ENCODE measurements at regions not wholly inside any gene's neighbourhood (a gene's known extent, or its start where the extent isn't known, plus 50 kb on each side); places are given as distances from the start of the nearest gene placed in this dataset.

DNA sequence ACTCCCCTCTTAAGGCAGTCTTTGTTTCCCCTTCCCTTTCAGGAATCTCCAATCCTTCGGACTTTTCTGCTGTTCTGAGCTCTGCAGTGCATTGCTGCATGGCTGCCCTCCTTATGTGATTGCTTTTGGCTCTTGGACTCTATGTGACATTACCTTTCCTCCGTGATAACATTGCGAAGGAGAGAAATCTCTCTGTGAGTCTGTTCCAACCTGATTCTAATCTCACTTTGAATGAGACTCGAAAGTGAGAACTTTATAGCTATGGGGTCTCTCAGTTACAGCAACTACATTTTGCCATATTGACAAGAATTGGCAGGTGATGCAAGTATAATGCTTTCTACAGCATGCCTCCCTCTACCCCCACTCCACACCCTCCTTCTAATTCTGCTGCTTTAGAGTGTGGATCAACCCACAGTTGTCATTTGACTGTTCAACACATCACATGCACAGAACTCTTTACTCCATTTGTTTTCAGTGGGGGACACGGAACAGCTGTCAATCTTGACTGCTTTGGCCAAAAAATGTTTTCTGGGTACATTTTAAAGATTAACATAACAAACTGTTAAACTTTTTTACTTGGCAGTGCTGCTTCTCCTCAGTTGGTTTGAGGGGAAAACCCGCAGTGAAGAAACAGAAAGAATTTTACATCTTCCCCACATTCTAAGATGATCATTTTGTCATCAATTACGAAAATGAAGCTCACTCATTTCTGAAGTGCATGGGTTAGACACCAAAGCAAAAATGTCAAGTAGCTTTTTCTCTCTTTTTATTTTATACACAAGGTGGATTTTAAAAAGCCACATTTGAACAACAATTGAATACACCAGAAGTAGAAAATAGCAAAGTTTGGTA is 125.5 kb upstream of the RMST start:
- DNase-seq = no peak
- peaks cover 7 to 25% (median 13%) of the 10 kb centered on the region in 5 donors for H3K27me3 Mint-ChIP-seq
- H3K36me3 Mint-ChIP-seq = no peaks in the 10 kb centered on the region
- no peak for ATAC-seq
- H3K4me1 Mint-ChIP-seq = no peaks in the 10 kb centered on the region
- POLR2A ChIA-PET = no interaction called here
- H3K4me3 Mint-ChIP-seq = no peak overlapping the region
- no peak overlapping the region for H3K27ac Mint-ChIP-seq
- no peaks in the 10 kb centered on the region for H3K9me3 Mint-ChIP-seq

DNA sequence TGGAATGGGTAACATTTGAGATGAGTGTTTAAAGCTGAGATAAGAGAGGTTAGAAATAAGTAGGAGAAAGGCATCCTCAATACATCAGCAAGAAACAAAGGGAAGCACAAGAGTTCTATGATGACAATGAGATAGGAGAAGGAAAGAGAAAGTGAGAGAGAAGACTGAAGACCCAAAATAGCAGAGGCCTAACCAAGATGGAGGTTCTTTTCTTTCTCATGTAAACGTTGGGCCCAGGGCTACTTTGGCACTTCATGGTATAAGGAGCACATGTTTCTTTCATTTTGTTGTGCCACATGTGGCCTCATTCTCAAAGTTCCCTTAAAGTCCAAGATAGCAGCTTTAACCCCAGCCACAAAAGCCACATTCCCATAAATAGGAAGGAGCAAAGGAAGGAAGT is 120.5 kb upstream of the RMST start:
- POLR2A ChIA-PET = no interaction called here
- no peak for ATAC-seq
- Mint-ChIP-seq H3K27ac (no peak overlapping the region), H3K27me3 (peaks cover 2 to 25% (median 13%) of the 10 kb centered on the region in 5 donors), H3K4me1 (no peaks in the 10 kb centered on the region), H3K36me3 (no peaks in the 10 kb centered on the region), H3K9me3 (no peaks in the 10 kb centered on the region), H3K4me3 (no peak overlapping the region)
- no peak for DNase-seq

DNA sequence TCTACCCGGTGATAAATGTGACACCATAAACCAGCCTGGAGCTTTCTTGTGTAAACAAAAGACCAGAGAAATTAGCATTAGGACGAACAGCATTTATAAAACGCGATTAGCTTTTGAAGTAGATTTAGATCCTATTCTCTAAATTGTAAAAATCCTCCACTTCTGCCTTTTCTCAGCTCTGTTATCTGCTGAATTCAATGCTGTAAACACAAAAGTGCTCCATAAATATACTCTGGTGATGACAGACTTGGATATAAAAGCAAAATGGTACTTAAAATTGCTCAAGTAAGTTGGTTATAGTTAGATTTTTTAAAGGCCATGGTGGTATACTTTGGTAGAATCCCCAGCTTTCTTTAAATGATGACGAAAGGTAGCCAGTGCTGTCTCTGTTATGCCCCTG is 114.6 kb upstream of the RMST start:
- H3K27me3 Mint-ChIP-seq = peaks cover 0 to 10% (median 0%) of the 10 kb centered on the region in 5 donors
- H3K4me3 Mint-ChIP-seq = no peak overlapping the region
- H3K27ac Mint-ChIP-seq = no peak overlapping the region
- no peaks in the 10 kb centered on the region for H3K4me1 Mint-ChIP-seq
- POLR2A ChIA-PET = no interaction called here
- H3K36me3 Mint-ChIP-seq = no peaks in the 10 kb centered on the region
- DNase-seq (no peak), ATAC-seq (no peak)
- peaks cover 0 to 10% (median 2%) of the 10 kb centered on the region in 9 donors for H3K9me3 Mint-ChIP-seq

DNA sequence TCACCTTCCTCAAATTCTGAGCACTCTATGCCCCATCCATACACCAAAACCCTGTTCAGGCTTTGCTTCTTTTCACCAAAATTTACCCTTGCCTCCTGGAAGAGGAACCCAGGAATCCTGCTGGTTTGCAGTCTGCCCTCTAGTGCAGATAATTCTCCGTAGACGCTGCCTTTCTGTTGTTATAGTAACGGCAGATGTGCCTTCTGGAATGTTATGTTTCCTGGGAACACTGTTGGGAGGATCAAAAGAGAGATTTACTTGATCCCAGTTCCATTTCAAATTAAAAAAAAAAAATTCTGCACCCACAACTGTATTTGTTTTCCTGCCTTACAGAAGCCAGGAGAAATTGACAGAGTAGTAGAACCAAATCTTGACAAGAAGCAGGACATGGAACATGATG is 104.2 kb upstream of the RMST start:
- ATAC-seq = no peak
- Mint-ChIP-seq H3K9me3 (peaks cover 0 to 11% (median 0%) of the 10 kb centered on the region in 9 donors), H3K27me3 (peaks cover 0 to 30% (median 7%) of the 10 kb centered on the region in 5 donors), H3K4me1 (no peaks in the 10 kb centered on the region), H3K4me3 (no peak overlapping the region), H3K27ac (no peak overlapping the region), H3K36me3 (peaks cover 0 to 6% (median 0%) of the 10 kb centered on the region in 3 donors)
- DNase-seq = no peak
- POLR2A ChIA-PET = no interaction called here

DNA sequence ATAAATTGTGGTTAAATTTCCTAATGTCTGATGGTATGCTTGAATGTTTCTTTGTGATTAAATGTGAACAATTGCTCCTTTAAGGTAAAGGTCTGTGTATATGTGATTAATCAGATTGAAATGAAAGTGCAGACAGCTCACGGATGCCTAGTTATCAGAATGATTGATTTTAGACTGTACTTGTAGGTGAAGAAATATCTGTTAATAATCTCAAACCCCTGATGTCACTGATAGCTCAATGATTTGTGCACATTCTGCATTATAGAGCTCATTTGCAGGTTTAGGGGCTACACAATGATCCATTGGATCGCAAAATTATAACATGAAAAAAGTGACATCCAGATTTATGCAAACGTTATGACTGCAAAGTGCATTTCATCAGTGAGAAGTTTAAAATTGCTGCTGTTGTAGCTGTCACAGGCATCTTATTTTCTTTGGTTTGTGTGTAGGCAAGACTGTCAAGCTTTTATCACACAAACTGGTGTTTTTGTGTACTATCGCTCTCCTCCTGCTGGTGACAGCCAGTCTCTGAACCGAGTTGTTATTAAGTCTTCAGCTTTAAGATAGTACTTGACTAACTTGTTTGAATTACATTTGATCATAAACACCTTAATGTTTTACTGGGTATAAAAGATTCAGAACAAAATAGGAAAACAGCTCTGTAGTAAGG is 103.4 kb upstream of the RMST start:
- Mint-ChIP-seq H3K9me3 (peaks cover 0 to 11% (median 0%) of the 10 kb centered on the region in 9 donors), H3K27ac (no peak overlapping the region), H3K36me3 (peaks cover 0 to 6% (median 0%) of the 10 kb centered on the region in 3 donors), H3K27me3 (peaks cover 0 to 30% (median 5%) of the 10 kb centered on the region in 5 donors), H3K4me1 (no peaks in the 10 kb centered on the region), H3K4me3 (no peak overlapping the region)
- ATAC-seq (no peak), DNase-seq (no peak)
- POLR2A ChIA-PET = no interaction called here

DNA sequence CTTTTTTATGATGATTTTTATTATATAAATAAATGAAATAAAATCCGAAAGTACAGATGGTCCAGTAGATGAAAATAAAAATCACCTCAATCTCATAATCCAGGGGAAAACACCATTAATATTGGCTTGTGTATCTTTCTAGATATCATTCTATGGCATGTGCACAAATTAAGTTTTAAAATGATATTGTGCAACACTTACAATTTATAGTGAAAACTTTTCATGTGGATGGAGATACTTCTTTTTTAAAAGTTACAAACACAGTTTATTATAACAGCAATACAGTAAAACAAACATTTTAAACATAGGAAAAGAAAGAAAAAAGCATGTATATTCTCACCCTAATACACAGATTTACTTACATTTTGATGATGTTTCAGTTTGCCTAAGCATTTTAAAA is 98.9 kb upstream of the RMST start:
- Mint-ChIP-seq H3K27me3 (peaks cover 0 to 33% (median 8%) of the 10 kb centered on the region in 5 donors), H3K9me3 (no peaks in the 10 kb centered on the region), H3K4me3 (no peak overlapping the region), H3K36me3 (no peaks in the 10 kb centered on the region), H3K27ac (no peak overlapping the region), H3K4me1 (no peaks in the 10 kb centered on the region)
- POLR2A ChIA-PET = no interaction called here
- no peak for ATAC-seq
- no peak for DNase-seq

DNA sequence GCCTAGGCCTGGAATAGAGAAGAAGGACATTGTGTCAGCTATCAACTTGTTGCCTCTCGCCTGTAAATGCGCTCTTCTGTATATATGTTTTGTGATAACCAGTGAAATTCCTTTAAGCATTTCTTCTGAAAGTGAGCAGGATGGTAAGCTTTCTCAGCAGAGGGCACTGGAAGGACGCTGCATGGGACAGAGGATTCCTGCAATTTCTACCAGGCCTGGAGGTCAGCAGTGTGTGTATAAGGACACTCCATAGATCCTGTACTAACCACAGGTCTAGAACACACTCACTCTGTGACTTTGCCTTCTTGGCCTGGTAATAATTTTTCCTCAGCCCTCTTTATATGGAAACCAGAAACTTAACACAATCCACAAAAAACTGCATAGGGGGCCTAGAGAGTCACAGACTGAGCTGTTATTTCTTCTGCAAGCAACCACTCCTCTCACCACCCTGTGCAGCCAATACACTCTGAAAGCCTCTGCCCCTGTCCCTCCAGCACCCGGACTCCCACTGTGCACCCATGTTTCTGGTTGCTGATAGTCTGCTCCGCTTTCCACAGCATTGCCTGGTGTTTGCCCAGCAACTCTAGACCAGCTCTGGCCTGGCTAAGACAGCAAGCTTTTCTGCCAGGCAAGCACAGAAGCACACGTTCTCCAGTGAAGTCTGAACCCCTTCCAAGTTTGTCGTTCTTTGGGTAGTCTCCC is 94.0 kb upstream of the RMST start:
- Mint-ChIP-seq H3K27me3 (peaks cover 1 to 19% (median 6%) of the 10 kb centered on the region in 5 donors), H3K36me3 (no peaks in the 10 kb centered on the region), H3K9me3 (peaks cover 0 to 1% (median 0%) of the 10 kb centered on the region in 9 donors), H3K27ac (peak overlapping the region in 1 of 10 donors; percentile 29), H3K4me1 (no peaks in the 10 kb centered on the region), H3K4me3 (no peak overlapping the region)
- POLR2A ChIA-PET = no interaction called here
- ATAC-seq (no peak), DNase-seq (no peak)

DNA sequence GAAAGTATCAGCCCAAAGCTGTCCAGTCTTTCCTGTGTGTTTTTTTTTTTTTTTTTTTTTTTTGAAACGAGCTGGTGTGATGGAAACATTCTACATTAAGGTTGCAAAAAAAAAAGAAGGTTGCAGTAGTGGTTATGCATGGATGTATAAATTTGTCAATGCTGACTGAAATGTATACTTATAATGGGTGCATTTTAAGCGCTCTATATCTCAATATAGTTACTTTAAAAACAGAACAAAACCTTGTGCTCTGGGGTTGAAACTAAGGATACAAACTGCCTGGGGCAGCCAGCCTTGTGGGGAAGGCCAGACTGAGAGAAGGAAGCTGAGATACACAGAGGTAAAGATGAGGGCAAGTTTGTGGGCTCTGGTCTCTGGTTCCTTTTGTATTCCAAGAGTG is 87.3 kb upstream of the RMST start:
- H3K36me3 Mint-ChIP-seq = no peaks in the 10 kb centered on the region
- no peak overlapping the region for H3K4me3 Mint-ChIP-seq
- POLR2A ChIA-PET = no interaction called here
- DNase-seq (no peak), ATAC-seq (no peak)
- no peak overlapping the region for H3K27ac Mint-ChIP-seq
- peaks cover 0 to 7% (median 2%) of the 10 kb centered on the region in 5 donors for H3K27me3 Mint-ChIP-seq
- H3K4me1 Mint-ChIP-seq = no peaks in the 10 kb centered on the region
- peaks cover 0 to 2% (median 0%) of the 10 kb centered on the region in 9 donors for H3K9me3 Mint-ChIP-seq

DNA sequence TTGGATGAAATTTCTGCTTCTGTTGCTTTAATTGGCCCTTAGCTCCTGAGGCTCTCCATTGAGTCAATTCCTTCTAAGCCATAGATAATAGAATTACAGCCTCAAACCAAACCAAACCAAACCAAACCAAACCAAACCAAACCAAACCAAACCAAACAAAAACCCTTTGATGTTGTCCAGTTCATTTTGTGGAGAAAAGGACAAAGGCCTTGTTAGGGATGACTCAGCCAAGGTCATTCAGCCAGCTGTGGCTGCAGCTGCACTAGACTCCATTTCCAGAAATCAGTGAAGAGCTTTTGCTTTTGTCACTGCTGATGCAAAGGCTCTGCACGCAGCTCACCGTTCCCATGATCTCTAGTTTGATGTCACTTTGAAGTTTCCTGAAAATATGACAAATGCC is 82.2 kb upstream of the RMST start:
- Mint-ChIP-seq H3K4me1 (no peaks in the 10 kb centered on the region), H3K27me3 (peaks cover 0 to 5% (median 3%) of the 10 kb centered on the region in 5 donors), H3K27ac (no peak overlapping the region), H3K9me3 (peaks cover 0 to 6% (median 0%) of the 10 kb centered on the region in 9 donors), H3K4me3 (no peak overlapping the region), H3K36me3 (no peaks in the 10 kb centered on the region)
- no peak for DNase-seq
- POLR2A ChIA-PET = no interaction called here
- ATAC-seq = no peak

DNA sequence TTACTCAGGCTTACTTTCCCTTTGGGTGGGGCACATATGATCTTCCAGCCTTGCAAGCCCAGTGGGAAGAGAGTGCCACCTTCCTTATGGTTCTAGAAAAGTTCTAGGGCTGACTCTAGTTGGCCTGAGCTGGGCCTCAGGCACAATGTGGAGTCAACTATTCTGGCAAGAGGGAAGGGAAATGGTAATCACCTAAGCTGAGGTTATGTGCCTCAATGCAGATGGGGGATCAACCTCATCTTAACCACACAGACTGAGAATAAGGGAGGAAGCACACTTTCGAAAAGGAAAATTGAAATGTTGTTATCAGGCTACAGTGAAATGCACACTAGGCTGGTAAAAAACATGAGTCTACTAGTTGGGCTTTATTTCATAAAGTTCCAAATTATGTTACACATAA is 77.5 kb upstream of the RMST start:
- Mint-ChIP-seq H3K4me3 (no peak overlapping the region), H3K9me3 (peaks cover 0 to 9% (median 0%) of the 10 kb centered on the region in 9 donors), H3K36me3 (no peaks in the 10 kb centered on the region), H3K4me1 (no peaks in the 10 kb centered on the region), H3K27ac (no peak overlapping the region), H3K27me3 (peaks cover 0 to 10% (median 3%) of the 10 kb centered on the region in 5 donors)
- ATAC-seq = no peak
- POLR2A ChIA-PET = interaction anchor here (0.6 kb wide), 1 partner anchor 13 kb away, joined by 6 read pairs; no protein-coding TSS in a partner anchor
- DNase-seq = no peak

DNA sequence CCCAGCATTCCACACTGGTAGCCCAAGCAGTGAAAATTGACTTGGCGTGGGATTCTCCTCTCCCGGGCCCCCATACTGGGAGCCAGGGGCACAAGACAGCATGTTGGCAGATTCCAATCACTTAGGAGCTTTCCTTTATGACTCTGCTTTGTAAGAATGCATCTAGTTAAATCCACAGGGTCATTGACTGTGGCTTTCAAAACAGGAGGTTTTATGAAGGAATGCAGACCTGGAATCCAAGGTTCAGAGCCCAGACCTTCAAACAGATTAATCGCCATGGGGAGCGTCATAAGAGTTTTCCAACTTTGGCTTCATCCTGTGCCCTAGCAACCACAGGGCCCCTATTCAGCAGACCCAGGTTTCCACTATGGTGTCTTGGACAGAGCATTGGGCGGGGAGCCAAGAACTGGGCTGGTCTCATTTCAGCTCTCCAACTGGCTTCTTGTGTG is 76.4 kb upstream of the RMST start:
- Mint-ChIP-seq H3K27ac (no peak overlapping the region), H3K4me1 (no peaks in the 10 kb centered on the region), H3K4me3 (no peak overlapping the region), H3K27me3 (peaks cover 0 to 10% (median 3%) of the 10 kb centered on the region in 5 donors), H3K36me3 (no peaks in the 10 kb centered on the region), H3K9me3 (peaks cover 0 to 9% (median 0%) of the 10 kb centered on the region in 9 donors)
- POLR2A ChIA-PET = no interaction called here
- DNase-seq = no peak
- ATAC-seq = no peak

DNA sequence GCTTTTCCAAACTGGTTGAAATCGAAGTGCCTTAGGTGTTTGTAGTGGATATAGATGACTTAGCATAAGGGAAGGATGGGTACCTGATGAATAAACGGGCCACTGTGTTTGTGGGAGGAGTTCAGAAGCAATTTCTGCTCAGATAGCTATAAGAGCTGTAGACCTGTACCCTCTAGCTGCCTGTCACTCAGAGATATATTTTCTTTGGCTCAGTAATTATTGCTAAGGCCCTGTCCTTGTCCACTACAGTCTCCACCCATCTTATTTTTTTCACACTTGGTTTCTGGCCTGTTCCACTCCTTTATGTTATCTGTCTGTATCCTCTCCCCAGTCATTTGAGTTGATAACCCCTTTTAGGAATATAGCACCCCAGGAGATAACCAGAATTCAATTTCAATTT is 74.8 kb upstream of the RMST start:
- POLR2A ChIA-PET = no interaction called here
- Mint-ChIP-seq H3K9me3 (peaks cover 0 to 6% (median 0%) of the 10 kb centered on the region in 9 donors), H3K27me3 (peaks cover 2 to 13% (median 3%) of the 10 kb centered on the region in 5 donors), H3K27ac (no peak overlapping the region), H3K36me3 (no peaks in the 10 kb centered on the region), H3K4me1 (no peaks in the 10 kb centered on the region), H3K4me3 (no peak overlapping the region)
- DNase-seq (no peak), ATAC-seq (no peak)

DNA sequence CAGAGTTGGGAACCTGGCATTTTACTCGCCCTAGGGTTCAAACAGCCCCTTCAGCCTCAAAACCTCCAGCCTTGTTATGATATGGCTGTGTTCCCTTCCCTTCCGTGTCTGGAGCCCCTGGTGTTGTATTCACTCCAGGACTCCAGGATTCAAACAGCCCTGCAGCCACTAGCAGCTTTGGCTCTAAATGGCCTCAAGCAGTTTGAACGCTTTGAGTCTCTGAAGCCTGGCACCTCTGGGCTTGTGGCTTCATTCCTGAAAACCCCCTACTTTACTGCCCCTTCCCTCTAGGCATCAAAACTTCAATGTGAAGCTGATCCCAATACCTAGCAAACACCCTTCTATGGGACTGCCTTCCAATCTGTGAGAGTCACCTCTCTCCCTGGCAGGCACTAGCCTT is 67.9 kb upstream of the RMST start:
- Mint-ChIP-seq H3K27ac (no peak overlapping the region), H3K4me1 (no peaks in the 10 kb centered on the region), H3K36me3 (no peaks in the 10 kb centered on the region), H3K9me3 (no peaks in the 10 kb centered on the region), H3K27me3 (peaks cover 0 to 10% (median 7%) of the 10 kb centered on the region in 5 donors), H3K4me3 (no peak overlapping the region)
- POLR2A ChIA-PET = no interaction called here
- ATAC-seq (no peak), DNase-seq (no peak)
